HUES48 (cell line): ENCODE measurements at regions not wholly inside any gene's neighbourhood (a gene's known extent, or its start where the extent isn't known, plus 50 kb on each side); places are given as distances from the start of the nearest gene placed in this dataset.
"Not testable (repeated sequence)": the region's sequence is repeated elsewhere in the genome, so short reads cannot be mapped to it uniquely, and the experiment has no call there.

Source experiments
- H3K27ac ChIP-seq: one replicate; pipeline ENCODE4 v1.7.0; 2013; ENCODE audit warnings: low read depth, low read length, inconsistent platforms
- H3K27me3 ChIP-seq: 2 replicates; pipeline ENCODE4 v1.6.1; 2013; ENCODE audit warnings: mild to moderate bottlenecking, low read length; ENCODE audit not compliant: control insufficient read depth, insufficient read depth
- H3K36me3 ChIP-seq: 2 replicates; pipeline ENCODE4 v1.6.1; 2013; ENCODE audit warnings: low read length; ENCODE audit not compliant: control insufficient read depth, insufficient read depth
- H3K4me1 ChIP-seq: 2 replicates; pipeline ENCODE4 v1.6.1; 2013; ENCODE audit warnings: mild to moderate bottlenecking, low read length; ENCODE audit not compliant: control insufficient read depth, insufficient read depth
- H3K4me3 ChIP-seq: 2 replicates; pipeline ENCODE4 v1.5.1; 2013; ENCODE audit warnings: mild to moderate bottlenecking, low read depth, low read length
- H3K9ac ChIP-seq: 2 replicates; pipeline ENCODE4 v1.6.1; 2013; ENCODE audit warnings: mild to moderate bottlenecking, low read depth, low read length, moderate library complexity
- H3K9me3 ChIP-seq: 2 replicates; pipeline ENCODE4 v1.6.1; 2013; ENCODE audit warnings: low read length; ENCODE audit not compliant: control insufficient read depth, insufficient read depth

GRCh38 chr4:11954093-11954492, 525.4 kb upstream of the HS3ST1 start:
- H3K4me1 ChIP-seq = no peaks in the 10 kb centered on the region
- H3K9ac ChIP-seq = no peak overlapping the region
- no peaks in the 10 kb centered on the region for H3K27me3 ChIP-seq
- no peaks in the 10 kb centered on the region for H3K9me3 ChIP-seq
- H3K36me3 ChIP-seq = no peaks in the 10 kb centered on the region
- no peak overlapping the region for H3K27ac ChIP-seq
- H3K4me3 ChIP-seq = no peak overlapping the region

DNA sequence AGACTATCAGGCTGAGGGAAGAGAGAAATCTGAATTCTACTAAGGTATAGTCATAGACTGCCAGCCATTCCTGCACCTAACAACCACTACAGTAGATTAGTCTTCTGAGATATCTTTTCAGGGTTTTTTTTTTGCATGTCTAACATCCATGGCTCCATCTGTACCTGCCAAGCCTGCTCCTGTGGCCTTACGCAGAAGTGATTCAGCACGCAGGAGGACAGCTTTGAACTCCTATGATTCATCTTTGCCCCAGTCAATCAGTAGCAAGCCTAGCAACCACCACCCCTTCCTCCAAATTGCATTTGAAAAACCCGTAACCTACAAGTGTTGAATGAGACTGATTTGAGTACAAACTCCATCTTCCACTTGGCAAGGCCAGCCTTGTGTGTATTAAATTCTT, 520.7 kb upstream of the HS3ST1 start:
- Histone ChIP-seq H3K36me3 (no peaks in the 10 kb centered on the region), H3K27me3 (no peaks in the 10 kb centered on the region), H3K4me3 (no peak overlapping the region), H3K9ac (no peak overlapping the region), H3K27ac (no peak overlapping the region), H3K4me1 (no peaks in the 10 kb centered on the region), H3K9me3 (no peaks in the 10 kb centered on the region)

DNA sequence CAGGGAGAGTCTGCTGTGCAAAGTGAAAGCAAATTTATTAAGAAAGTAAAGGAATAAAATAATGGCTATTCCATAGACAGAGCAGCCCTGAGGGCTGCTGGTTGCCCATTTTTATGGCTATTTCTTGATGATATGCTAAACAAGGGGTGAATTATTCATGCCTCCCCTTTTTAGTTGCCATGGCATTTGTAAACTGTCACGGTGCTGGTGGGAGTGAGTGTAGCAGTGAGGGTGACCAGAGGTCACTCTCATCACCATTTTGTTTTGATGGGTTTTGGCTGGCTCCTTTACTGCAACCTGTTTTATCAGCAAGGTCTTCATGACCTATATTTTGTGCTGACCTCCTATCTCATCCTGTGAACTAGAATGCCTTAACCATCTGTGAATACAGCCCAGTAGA, 518.9 kb upstream of the HS3ST1 start:
- not testable (repeated sequence) for H3K9ac ChIP-seq, H3K27me3 ChIP-seq, H3K4me3 ChIP-seq, H3K36me3 ChIP-seq, H3K9me3 ChIP-seq, H3K27ac ChIP-seq, H3K4me1 ChIP-seq

DNA sequence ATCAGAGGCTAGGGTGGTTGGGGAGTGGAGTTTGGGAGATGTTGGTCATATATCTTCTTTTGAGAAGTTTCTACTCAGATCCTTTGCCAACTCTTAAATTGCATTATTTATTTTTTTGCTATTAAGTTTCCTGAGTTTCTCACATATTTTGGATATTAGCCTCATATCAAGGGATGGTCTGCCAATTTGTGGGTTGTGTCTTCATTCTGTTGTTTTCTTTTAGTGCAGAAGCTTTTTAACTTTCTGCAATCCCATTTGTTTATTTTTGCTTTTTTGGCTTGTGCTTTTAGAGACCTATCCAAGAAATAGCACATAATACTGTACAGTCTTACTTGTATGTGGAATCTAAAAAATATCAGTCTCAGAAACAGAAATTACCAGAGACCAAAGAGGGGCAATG, 509.2 kb upstream of the HS3ST1 start:
- H3K9me3 ChIP-seq = no peaks in the 10 kb centered on the region; the same call in 1 of the 2 replicates
- no peaks in the 10 kb centered on the region for H3K27me3 ChIP-seq
- no peak overlapping the region for H3K4me3 ChIP-seq

DNA sequence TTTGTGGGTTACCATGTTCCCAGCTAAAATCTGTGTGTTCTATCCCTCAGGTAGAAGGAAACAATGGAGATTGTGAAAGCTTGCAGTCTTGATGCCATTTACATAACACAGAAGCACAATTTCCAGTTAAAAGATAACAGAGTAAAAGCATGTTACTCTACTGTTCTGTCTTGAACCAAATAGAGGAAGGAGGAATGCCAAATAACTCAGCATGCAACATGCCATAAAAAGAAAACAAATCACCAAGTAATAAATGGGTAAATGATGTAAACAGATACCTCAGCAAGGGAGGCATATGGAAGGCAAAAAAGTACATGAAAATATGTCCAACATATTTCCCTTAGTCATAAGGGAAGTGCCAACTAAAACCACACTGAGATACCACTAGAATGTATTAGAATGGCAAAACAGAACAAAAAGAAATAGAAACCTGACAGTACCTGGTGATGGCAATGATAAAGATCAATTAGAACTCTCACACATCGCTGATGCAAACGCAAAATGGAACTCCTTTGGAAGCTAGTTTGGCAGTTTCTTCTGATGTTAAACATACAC, 502.6 kb upstream of the HS3ST1 start:
- H3K27ac ChIP-seq = no peak overlapping the region
- no peak overlapping the region for H3K9ac ChIP-seq
- no peaks in the 10 kb centered on the region for H3K4me1 ChIP-seq
- H3K4me3 ChIP-seq = no peak overlapping the region
- H3K27me3 ChIP-seq = no peaks in the 10 kb centered on the region
- no peaks in the 10 kb centered on the region for H3K36me3 ChIP-seq
- H3K9me3 ChIP-seq = no peaks in the 10 kb centered on the region

More for the DNA sequence above, 509.2 kb upstream of the HS3ST1 start:
- no peak overlapping the region for H3K27ac ChIP-seq
- H3K9ac ChIP-seq = no peak overlapping the region
- H3K4me1 ChIP-seq = no peaks in the 10 kb centered on the region
- no peaks in the 10 kb centered on the region for H3K36me3 ChIP-seq

DNA sequence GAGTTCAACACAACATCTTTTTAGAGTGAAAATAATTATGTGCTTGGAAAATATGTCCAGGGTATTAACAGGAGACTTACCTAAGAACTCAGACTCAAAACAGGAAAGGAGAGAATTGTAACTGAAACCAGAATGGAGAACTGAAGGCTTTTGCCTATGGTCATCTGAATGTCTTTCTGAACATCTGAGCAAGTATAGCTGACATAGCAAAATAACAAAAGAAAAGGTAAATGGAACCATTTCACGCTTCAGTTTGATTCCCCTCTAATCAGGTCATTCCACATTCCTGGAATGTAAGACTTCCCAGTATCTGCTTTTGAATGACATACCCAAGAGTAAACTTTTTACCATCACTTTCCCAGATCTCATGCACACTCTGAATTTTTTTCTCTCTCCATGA, 500.4 kb upstream of the HS3ST1 start:
- no peak overlapping the region for H3K9ac ChIP-seq
- H3K9me3 ChIP-seq = no peaks in the 10 kb centered on the region
- H3K27me3 ChIP-seq = no peaks in the 10 kb centered on the region
- no peak overlapping the region for H3K27ac ChIP-seq
- no peaks in the 10 kb centered on the region for H3K4me1 ChIP-seq
- no peak overlapping the region for H3K4me3 ChIP-seq
- no peaks in the 10 kb centered on the region for H3K36me3 ChIP-seq

DNA sequence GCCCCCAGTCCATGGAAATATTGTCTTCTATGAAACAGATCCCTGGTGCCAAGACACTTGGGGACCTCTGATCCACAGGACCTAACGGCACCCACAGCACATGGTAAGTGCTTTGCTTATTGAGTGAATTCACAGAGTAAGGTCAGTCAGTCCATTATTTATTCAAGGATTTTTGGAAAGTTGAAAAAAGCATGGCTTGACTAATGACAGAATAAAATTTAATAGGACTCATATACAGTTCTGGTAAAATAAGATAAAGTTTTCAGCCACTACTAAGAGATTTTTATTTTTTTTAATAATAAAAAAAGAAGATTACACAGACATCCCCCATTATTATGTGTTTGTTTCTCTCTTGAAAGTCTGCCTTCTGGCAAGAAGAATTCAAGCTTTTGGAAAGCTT, 490.6 kb upstream of the HS3ST1 start:
- no peaks in the 10 kb centered on the region for H3K27me3 ChIP-seq
- H3K4me3 ChIP-seq = no peak overlapping the region
- H3K36me3 ChIP-seq = no peaks in the 10 kb centered on the region
- H3K4me1 ChIP-seq = peaks cover 4% of the 10 kb centered on the region; the same call in 1 of the 2 replicates
- H3K27ac ChIP-seq = no peak overlapping the region
- H3K9ac ChIP-seq = no peak overlapping the region
- H3K9me3 ChIP-seq = peaks cover 3% of the 10 kb centered on the region

GRCh38 chr4:11914406-11914805, 485.7 kb upstream of the HS3ST1 start:
- no peak overlapping the region for H3K4me3 ChIP-seq
- H3K4me1 ChIP-seq = peaks cover 10% of the 10 kb centered on the region; the same call in 1 of the 2 replicates
- peaks cover 3% of the 10 kb centered on the region; the same call in 1 of the 2 replicates for H3K9me3 ChIP-seq
- no peaks in the 10 kb centered on the region for H3K27me3 ChIP-seq
- no peak overlapping the region for H3K9ac ChIP-seq
- no peaks in the 10 kb centered on the region for H3K36me3 ChIP-seq
- peak overlapping the region; percentile 39 for H3K27ac ChIP-seq

DNA sequence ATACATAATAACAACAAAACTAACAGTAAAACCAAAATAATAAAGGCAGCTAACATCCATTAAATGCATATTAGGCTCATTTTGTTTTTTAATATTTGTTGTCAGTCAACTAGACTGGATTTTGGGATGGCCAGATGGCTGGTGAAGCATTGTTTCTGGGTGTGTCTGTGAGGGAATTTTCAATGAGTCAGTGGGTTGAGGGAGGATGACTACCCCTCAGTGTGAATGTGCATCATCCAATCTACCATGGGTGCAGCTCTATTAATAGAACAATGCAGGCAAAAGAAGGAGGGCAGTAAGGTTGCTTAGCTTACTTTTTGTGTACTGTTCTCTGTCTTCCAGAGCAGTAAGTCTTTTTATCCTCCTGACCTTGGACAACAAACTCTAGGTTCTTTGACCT, 484.2 kb upstream of the HS3ST1 start:
- Histone ChIP-seq H3K27me3 (no peaks in the 10 kb centered on the region), H3K4me1 (peaks cover 25% of the 10 kb centered on the region), H3K9ac (no peak overlapping the region), H3K27ac (no peak overlapping the region), H3K9me3 (no peaks in the 10 kb centered on the region), H3K36me3 (no peaks in the 10 kb centered on the region), H3K4me3 (no peak overlapping the region)

DNA sequence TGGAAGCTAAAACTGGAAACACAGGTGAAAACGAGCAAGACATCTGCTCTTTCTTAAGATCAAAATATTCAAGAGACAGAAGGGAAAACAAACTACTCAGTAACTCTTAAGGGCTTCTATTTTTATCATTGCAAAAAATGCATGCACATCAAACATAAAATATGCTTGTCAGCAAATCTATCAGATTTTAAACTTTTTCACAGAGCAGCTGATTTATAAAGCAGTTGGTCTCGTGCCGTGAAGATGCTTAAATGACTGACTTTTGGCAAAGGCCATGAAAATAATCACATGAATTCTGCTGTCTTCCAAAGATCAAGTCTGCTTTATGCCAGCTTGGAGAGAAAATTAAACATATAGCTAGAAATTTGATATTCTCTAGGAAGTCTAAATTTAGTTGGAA, 482.1 kb upstream of the HS3ST1 start:
- Histone ChIP-seq H3K27ac (no peak overlapping the region), H3K4me3 (no peak overlapping the region), H3K27me3 (no peaks in the 10 kb centered on the region), H3K36me3 (no peaks in the 10 kb centered on the region), H3K4me1 (peaks cover 36% of the 10 kb centered on the region), H3K9me3 (no peaks in the 10 kb centered on the region), H3K9ac (no peak overlapping the region)

DNA sequence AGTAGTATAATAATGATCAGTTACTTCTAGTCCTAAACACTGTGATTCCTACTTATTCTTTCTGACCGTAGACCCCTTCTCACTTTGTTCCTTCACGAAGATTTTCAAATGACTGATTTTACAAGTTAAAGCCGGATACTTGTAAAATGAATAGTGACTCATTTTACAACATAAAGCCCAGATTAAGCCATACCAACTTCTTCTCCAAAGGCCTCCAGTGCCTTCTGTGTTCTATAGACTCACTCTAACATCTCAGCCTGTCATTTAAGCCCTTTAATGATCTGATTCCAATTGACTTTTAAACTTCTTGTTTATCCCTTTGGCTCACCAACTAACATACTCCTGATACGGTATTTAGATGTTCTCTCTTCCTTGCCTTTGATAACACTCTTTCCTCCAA, 480.0 kb upstream of the HS3ST1 start:
- H3K27me3 ChIP-seq = no peaks in the 10 kb centered on the region
- H3K4me3 ChIP-seq = peak overlapping the region; percentile 27; the same call in 1 of the 2 replicates
- H3K4me1 ChIP-seq = peaks cover 27% of the 10 kb centered on the region
- H3K27ac ChIP-seq = peak overlapping the region; percentile 42
- no peaks in the 10 kb centered on the region for H3K9me3 ChIP-seq
- no peak overlapping the region for H3K9ac ChIP-seq
- no peaks in the 10 kb centered on the region for H3K36me3 ChIP-seq

DNA sequence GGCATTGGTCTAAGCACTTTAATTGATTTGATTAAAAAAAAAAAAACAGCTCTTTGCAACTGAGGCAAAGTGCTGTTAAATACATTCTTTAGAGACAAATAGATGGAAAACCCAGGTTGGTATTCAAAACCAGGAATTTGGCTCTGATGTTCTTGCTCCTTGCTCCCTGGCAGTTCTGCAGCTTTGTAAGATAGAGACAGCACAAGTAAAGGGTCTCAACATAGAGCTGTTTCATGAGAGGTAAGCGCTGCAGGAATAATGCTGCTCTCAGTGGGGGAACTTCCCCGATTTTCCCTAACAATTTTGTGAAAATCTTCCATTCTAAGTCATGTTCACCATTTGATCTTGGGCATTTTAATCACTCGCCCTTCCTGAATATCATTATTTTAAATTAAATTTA, 479.5 kb upstream of the HS3ST1 start:
- Histone ChIP-seq H3K36me3 (no peaks in the 10 kb centered on the region), H3K4me3 (peak overlapping the region; percentile 27; the same call in 1 of the 2 replicates)

More for the DNA sequence above, 479.5 kb upstream of the HS3ST1 start:
- H3K27ac ChIP-seq = peak overlapping the region; percentile 42
- H3K9ac ChIP-seq = no peak overlapping the region
- no peaks in the 10 kb centered on the region for H3K27me3 ChIP-seq
- H3K4me1 ChIP-seq = peaks cover 27% of the 10 kb centered on the region
- H3K9me3 ChIP-seq = no peaks in the 10 kb centered on the region
